Tibial artery (tissue), 4 donors: ENCODE measurements at regions not wholly inside any gene's neighbourhood (a gene's known extent, or its start where the extent isn't known, plus 50 kb on each side); places are given as distances from the start of the nearest gene placed in this dataset.

Experiments
- DNase-seq, 2 donors: peaks; one replicate each; pipeline ENCODE4 v3.0.0-alpha.2; 2019
- H3K27ac ChIP-seq, 2 donors: fragments of 200-600 bp; sonication (generic) in 1 of 2; 1 replicate in 1 of 2; 2 replicates in 1 of 2; pipeline ENCODE4 v1.5.1; 2018 to 2019; ENCODE audit warnings: mild to moderate bottlenecking in 1 of 2
- H3K27me3 ChIP-seq, 2 donors: fragments of 200-600 bp; sonication (generic) in 1 of 2; one replicate each; pipeline versions ENCODE4 v1.5.1 to v1.6.0; 2016 to 2019
- H3K36me3 ChIP-seq, 3 donors: fragments of 200-600 bp; sonication (generic) in 2 of 3; one replicate each; pipeline ENCODE4 v1.5.1; 2016 to 2019; ENCODE audit warnings: mild to moderate bottlenecking in 2 of 3
- H3K4me1 ChIP-seq, 4 donors: fragments of 200-600 bp; sonication (generic) in 2 of 4; 1 replicate in 3 of 4; 2 replicates in 1 of 4; pipeline ENCODE4 v1.5.1; 2016 to 2019
- H3K4me3 ChIP-seq, 2 donors: fragments of 200-600 bp; sonication (generic) in 1 of 2; 1 replicate in 1 of 2; 2 replicates in 1 of 2; pipeline ENCODE4 v1.5.1; 2018 to 2019; ENCODE audit warnings: mild to moderate bottlenecking in 2 of 2
- H3K9me3 ChIP-seq, 3 donors: fragments of 200-600 bp; sonication (generic) in 1 of 3; one replicate each; pipeline ENCODE4 v1.5.1; 2016 to 2019
- intact Hi-C: fragments of 100-400 bp; cut with DNase I; formaldehyde crosslinking; loops from one replicate; pipeline ENCODE4 v1.15.0; 2023; ENCODE audit warnings: low total_unique reads
- TF ChIP-seq, protein P1 (sequence below), 2 experiments: fragments of 200-600 bp in 1 of 2; fragments of 450-650 bp in 1 of 2; IDR thresholded peaks; one replicate each; pipeline ENCODE4 v1.5.1; 2017 to 2019; ENCODE audit warnings: antibody characterized with exemption in 2 of 2, mild to moderate bottlenecking in 1 of 2, moderate library complexity in 1 of 2

- no peak for DNase-seq
- intact Hi-C loops = no loop called here
- Histone ChIP-seq H3K4me1 (no peaks in the 10 kb centered on the region), H3K4me3 (no peak overlapping the region), H3K27ac (no peak overlapping the region), H3K9me3 (no peaks in the 10 kb centered on the region), H3K36me3 (no peaks in the 10 kb centered on the region), H3K27me3 (no peaks in the 10 kb centered on the region)
- TF ChIP-seq, protein P1, sequence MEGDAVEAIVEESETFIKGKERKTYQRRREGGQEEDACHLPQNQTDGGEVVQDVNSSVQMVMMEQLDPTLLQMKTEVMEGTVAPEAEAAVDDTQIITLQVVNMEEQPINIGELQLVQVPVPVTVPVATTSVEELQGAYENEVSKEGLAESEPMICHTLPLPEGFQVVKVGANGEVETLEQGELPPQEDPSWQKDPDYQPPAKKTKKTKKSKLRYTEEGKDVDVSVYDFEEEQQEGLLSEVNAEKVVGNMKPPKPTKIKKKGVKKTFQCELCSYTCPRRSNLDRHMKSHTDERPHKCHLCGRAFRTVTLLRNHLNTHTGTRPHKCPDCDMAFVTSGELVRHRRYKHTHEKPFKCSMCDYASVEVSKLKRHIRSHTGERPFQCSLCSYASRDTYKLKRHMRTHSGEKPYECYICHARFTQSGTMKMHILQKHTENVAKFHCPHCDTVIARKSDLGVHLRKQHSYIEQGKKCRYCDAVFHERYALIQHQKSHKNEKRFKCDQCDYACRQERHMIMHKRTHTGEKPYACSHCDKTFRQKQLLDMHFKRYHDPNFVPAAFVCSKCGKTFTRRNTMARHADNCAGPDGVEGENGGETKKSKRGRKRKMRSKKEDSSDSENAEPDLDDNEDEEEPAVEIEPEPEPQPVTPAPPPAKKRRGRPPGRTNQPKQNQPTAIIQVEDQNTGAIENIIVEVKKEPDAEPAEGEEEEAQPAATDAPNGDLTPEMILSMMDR (IDR thresholded peaks at IDR 0.05) = no peak
Observed at GRCh38 chr13:72313546-72313945, 413.9 kb downstream of the MZT1 start.

- intact Hi-C loops = no loop called here
- no peaks in the 10 kb centered on the region for H3K36me3 ChIP-seq
- no peak for DNase-seq
- H3K4me3 ChIP-seq = no peak overlapping the region
- H3K27me3 ChIP-seq = no peaks in the 10 kb centered on the region
- no peaks in the 10 kb centered on the region for H3K9me3 ChIP-seq
- TF ChIP-seq, protein P1 (IDR thresholded peaks at IDR 0.05) = no peak
- no peak overlapping the region for H3K27ac ChIP-seq
- no peaks in the 10 kb centered on the region for H3K4me1 ChIP-seq
Observed at GRCh38 chr13:72303941-72304746, 423.3 kb downstream of the MZT1 start.

- TF ChIP-seq, protein P1 (IDR thresholded peaks at IDR 0.05) = no peak
- Histone ChIP-seq H3K36me3 (no peaks in the 10 kb centered on the region), H3K27me3 (no peaks in the 10 kb centered on the region), H3K4me1 (no peaks in the 10 kb centered on the region), H3K27ac (no peak overlapping the region), H3K4me3 (no peak overlapping the region), H3K9me3 (no peaks in the 10 kb centered on the region)
- DNase-seq = no peak
- intact Hi-C loops = no loop called here
Observed at GRCh38 chr13:72296246-72296645, 429.2 kb upstream of the DACH1 start.

- TF ChIP-seq, protein P1 (IDR thresholded peaks at IDR 0.05) = no peak
- no peaks in the 10 kb centered on the region for H3K36me3 ChIP-seq
- H3K4me3 ChIP-seq = no peak overlapping the region
- H3K27me3 ChIP-seq = no peaks in the 10 kb centered on the region
- no peaks in the 10 kb centered on the region for H3K9me3 ChIP-seq
- H3K27ac ChIP-seq = no peak overlapping the region
- intact Hi-C loops = no loop called here
- no peak for DNase-seq
- H3K4me1 ChIP-seq = no peaks in the 10 kb centered on the region
Observed at GRCh38 chr13:72295153-72295552, 428.1 kb upstream of the DACH1 start.

- Histone ChIP-seq H3K4me1 (no peaks in the 10 kb centered on the region), H3K4me3 (no peak overlapping the region), H3K36me3 (no peaks in the 10 kb centered on the region), H3K27me3 (no peaks in the 10 kb centered on the region), H3K27ac (no peak overlapping the region), H3K9me3 (no peaks in the 10 kb centered on the region)
- no peak for DNase-seq
- intact Hi-C loops = no loop called here
- TF ChIP-seq, protein P1 (IDR thresholded peaks at IDR 0.05) = no peak
Observed at GRCh38 chr13:72293206-72293605, 426.2 kb upstream of the DACH1 start.
